HG03558 (cell line): ENCODE measurements at regions not wholly inside any gene's neighbourhood (a gene's known extent, or its start where the extent isn't known, plus 50 kb on each side); places are given as distances from the start of the nearest gene placed in this dataset.
"Not testable (repeated sequence)": the region's sequence is repeated elsewhere in the genome, so short reads cannot be mapped to it uniquely, and the experiment has no call there.

Source experiments
- ATAC-seq: cut with Tn5 transposase; IDR thresholded peaks from one replicate; pipeline ENCODE4 v1.9.1; 2021; ENCODE audit warnings: moderate number of reproducible peaks; ENCODE audit not compliant: unreplicated experiment; ENCODE audit errors: extremely low read depth

- ATAC-seq: no peak
These were observed 55.2 kb downstream of the RTL3 start for GRCh38 chrX:78603908-78604307.

DNA sequence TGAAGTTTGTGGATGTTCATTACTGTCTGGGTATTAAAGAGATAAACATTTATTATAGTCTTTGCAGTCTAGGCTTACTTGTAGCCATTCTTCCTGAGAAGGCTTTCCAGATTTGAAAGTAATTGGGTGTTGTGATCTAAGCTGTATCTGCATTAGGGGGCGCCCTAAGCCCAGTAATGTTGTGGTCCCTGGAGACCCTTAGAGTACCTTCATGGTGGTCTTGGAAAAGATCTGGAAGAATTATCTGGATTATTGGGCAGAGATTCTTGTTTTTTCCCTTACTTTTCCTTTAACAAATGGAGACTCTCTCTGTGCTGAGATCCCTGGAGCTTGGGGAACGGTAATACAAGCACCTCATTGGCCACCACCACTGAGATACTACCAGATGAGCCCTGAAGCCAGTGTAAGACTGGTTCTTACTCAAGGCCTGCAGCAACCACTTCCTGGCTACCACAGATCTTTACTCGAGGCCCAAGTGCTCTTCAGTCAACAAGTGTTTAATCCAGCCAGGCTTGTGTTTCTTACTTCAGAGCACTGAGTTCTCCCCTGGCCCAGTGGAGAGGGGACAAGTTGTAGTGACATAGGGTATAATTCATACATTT is 63.1 kb downstream of the RTL3 start:
- no peak for ATAC-seq

GRCh38 chrX:78593701-78594100 is 65.4 kb downstream of the RTL3 start:
- ATAC-seq: no peak

- no peak for ATAC-seq
These were observed 67.1 kb downstream of the RTL3 start for GRCh38 chrX:78592030-78592429.

DNA sequence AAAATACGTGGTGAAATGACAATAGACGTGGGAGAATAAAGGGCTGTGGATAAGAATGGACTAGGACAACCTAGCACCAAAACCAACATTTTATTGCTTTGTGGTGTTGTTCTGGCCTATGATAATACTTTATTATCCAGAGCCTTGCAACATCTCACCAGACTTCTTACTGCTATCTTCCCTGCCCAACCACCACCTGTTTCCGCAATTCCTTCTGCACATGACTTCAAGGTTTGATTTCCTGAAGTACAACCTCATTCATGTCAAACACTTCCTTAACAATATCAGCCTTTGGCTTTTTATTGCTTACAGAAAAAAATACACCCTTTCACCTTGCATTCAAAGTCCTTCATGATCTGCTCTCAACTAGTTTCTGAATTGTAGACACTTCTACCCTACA is 84.8 kb downstream of the RTL3 start:
- no peak for ATAC-seq

- no peak for ATAC-seq
These were observed 85.5 kb downstream of the RTL3 start for GRCh38 chrX:78573630-78574029.

GRCh38 chrX:78571849-78572248 is 87.3 kb downstream of the RTL3 start:
- ATAC-seq: no peak

- ATAC-seq: no peak
These were observed 103.6 kb downstream of the RTL3 start for GRCh38 chrX:78555401-78555980.

DNA sequence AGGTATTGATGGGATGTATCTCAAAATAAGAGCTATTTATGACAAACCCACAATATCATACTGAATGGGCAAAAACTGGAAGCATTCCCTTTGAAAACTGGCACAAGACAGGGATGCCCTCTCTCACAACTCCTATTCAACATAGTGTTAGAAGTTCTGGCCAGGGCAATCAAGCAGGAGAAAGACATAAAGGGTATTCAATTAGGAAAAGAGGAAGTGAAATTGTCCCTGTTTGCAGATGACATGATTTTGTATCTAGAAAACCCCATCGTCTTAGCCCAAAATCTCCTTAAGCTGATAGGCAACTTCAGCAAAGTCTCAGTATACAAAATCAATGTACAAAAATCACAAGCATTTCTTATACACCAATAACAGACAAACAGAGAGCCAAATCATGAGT is 106.5 kb downstream of the RTL3 start:
- not testable (repeated sequence) for ATAC-seq

GRCh38 chrX:78548012-78548411 is 111.1 kb downstream of the RTL3 start:
- ATAC-seq: no peak

DNA sequence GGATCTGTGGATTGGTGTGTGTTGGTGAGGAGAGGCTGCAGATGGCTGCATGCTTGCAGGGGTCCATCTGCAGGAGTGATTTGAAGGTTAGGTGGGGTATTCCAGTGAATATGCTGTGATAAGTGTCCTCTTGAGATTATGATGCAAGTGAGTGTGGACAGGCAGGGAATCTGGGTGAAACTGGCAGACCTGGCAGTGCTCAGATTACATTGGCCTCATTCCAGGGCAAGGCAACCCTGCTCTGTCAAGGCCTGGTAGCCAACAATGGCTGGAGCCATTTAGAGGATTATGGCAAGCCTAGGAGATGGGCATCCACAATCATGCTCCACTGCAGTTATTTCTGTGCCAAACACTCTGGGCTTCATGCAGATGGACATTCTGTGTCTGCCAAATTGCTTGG is 113.9 kb downstream of the RTL3 start:
- no peak for ATAC-seq

DNA sequence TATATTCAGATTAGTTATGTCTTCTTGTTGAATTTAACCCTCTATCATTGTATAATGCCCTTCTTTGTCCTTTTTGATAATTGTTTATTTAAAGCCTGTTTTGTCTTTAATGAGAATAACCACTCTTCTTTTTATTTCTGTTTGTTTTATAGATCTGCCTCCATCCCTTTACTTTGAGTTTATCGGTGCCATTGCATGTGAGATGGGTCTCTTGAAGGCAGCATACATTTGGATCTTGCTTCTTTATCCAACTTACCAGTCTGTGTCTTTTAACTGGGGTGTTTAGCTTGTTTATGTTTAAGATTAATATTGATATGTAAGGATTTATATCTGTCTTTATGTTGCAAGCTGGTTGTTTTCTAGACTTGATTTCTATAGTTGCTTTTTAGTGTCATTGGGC is 115.8 kb downstream of the RTL3 start:
- no peak for ATAC-seq

DNA sequence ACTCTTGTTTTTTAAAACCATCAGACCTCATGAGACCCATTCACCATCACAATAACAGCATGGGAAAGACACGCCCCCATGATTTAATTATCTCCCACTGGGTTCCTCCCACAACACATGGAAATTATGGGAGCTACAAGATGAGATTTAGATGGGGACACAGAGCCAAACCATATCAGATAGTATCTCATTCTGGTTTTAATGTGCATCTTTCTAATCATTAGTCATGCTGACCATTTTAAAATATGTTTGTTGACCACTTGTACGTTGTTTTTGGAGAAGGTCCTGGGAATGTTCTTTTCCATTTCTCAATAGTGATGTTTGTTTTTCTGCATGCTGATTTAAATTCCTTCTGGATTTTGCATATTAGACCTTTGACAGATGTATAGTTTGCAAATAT is 119.0 kb downstream of the RTL3 start:
- ATAC-seq: no peak

DNA sequence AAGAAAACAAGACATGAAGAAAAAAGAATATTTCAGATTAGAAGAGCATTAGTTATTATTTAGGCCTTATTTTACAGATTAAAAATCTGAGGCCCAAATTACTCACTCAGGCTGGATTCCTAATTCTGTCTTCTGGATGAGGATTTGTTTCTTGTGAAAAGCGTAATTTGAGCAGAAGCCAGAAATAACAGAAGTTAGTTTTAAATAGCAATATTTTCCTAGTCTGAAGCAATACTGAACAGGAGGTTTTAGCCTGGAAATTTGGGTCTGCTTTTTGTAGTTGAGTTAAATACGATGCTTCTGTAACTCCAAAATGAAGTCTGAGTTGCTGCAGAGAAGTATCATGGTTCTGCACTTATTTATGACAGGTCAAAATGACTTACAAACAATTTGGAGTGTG is 124.9 kb downstream of the RTL3 start:
- no peak for ATAC-seq

DNA sequence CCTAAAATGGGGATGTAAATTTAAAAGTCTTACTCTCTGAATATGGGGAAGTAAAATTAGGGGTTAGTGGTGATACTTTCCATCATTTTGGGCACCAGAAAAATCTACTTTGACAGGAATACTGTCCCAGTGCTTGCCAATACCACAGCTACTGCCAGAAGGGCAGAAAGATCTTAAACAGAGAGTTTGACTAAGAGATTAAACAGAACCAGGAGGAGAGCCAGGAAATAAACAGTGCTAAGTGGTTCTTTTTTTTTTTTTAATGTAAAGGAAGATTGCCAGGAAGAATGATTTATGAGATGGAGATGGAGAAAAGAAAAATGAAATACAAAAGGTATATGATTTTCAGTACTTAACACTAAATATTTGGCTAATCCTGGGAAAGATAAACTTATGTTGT is 126.8 kb downstream of the RTL3 start:
- no peak for ATAC-seq

DNA sequence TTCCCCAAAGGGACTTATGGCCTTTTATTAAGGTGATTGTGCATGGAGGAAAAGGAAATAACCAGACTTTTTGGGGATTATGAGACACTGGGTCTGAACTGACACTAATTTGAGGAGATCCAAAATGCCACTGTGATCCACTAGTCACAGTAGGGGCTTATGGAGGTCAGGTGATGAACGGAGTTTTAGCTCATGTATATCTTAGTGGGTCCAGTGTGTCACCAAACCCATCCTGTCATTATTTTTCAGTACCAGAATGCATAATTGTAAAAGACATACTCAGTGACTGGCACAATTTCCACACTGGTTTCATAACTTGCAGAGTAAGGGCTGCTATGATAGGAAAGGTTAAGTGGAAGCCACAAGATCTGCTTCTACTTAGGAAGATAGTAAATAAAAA is 131.3 kb downstream of the RTL3 start:
- ATAC-seq: no peak

DNA sequence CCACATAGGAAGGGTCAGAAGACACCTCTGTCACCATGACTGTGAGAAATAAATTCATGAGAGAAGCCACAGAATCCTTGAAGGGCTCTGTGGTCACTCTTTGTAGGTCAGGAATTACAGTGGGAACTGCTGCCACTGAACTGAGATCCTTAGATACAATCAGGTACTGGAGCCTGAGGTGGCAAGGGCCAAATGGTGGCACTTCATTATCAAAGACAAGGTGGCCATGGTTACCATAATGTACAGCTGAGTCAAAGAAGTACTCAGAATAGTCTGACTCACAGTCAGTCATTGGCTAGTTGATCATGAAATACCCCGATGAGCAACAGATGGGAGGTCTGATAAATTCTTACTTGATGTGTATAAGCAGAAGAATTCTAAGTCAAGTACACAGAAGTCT is 131.9 kb downstream of the RTL3 start:
- ATAC-seq: no peak

DNA sequence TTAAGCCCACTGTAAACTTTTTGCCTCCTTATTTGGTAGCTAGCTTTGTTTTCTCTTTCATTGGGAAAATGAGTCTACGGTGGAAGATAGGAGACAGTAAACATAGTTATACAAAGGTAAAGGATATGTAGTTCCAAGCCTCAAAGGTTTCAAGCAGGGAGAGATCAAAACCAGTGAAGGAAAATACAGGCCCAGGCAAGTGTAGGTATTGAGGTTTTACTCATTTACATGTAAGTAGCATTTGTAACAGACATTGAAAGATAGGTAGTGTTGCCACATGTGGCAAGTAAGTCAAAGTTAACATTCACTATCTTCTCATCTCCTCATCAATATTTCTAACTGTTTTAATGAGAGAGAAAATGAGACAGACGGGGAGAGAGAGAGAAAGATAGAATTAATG is 136.5 kb downstream of the RTL3 start:
- ATAC-seq: no peak

DNA sequence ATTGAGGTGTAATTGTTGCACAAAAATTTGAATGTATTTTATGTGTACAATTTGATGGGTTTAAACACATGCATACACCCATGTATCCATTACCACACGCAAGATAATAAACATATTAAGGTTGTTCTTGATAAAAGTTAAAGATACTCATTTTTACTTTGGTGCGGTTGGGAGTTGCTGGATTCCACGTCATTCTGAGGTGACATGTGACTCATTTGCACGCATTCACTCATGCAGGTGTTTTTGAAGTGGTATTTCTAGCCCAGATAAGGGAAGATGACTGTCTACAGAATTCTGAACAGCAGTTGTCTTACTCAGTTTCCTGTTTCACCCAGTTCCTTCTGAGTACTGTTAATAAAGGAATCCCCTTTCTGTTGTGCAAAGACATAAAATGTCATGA is 142.0 kb downstream of the RTL3 start:
- peak; percentile 87 for ATAC-seq

GRCh38 chrX:78514852-78515251 is 144.3 kb downstream of the RTL3 start:
- no peak for ATAC-seq

DNA sequence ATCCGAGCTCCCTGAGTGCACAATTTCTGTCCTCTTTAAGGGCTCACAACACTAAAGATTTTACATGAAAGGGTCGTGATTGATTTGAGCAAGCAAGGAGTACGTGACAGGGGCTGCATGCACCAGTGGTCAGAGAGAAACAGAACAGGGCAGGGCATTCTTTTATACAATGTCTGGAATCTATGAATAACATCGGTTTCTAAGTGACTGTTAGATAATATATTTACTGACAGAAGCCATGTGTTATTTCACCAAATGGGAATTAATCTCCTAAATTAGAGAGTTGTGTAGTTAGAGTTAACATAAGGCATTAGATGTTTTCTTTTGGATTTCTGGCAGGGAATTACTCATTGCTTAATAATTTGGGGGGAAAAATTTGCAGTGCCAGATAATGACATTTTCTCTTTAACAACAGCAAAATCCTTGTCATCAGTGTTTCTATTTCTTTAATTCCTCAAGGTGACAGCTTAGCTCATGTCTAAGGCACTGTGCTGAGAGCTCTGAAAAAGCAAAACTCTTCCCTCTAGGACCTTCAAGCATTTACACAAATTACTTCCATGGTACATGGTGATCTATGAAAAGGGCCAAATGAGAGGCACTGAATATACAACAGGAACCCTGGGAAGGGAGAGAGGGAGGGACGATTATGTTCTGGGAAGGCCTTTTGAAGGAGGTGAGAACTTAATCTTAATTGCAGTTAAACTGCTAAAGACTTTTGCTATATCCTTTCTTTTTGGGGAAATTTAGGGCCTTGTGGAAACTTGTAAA is 145.0 kb downstream of the RTL3 start:
- no peak for ATAC-seq

GRCh38 chrX:78506248-78506647 is 152.9 kb downstream of the RTL3 start:
- no peak for ATAC-seq
